Osteocyte (in vitro differentiated cells): ENCODE measurements at regions not wholly inside any gene's neighbourhood (a gene's known extent, or its start where the extent isn't known, plus 50 kb on each side); places are given as distances from the start of the nearest gene placed in this dataset.

Experiments
- DNase-seq: peaks from one replicate; pipeline ENCODE4 v3.0.0; 2021; ENCODE audit warnings: mixed read lengths; ENCODE audit not compliant: unreplicated experiment; ENCODE audit errors: extremely low spot score
- H3K27ac Mint-ChIP-seq: one replicate; pipeline ENCODE4 v1.8.0; 2021; ENCODE audit warnings: mild to moderate bottlenecking, mixed read lengths; ENCODE audit not compliant: unreplicated experiment
- H3K27me3 Mint-ChIP-seq: one replicate; pipeline ENCODE4 v1.8.0; 2021; ENCODE audit warnings: mixed read lengths; ENCODE audit not compliant: unreplicated experiment
- H3K36me3 Mint-ChIP-seq: one replicate; pipeline ENCODE4 v1.8.0; 2021; ENCODE audit warnings: mixed read lengths; ENCODE audit not compliant: unreplicated experiment
- H3K4me1 Mint-ChIP-seq: one replicate; pipeline ENCODE4 v1.8.0; 2021; ENCODE audit warnings: mixed read lengths; ENCODE audit not compliant: unreplicated experiment
- H3K4me3 Mint-ChIP-seq: one replicate; pipeline ENCODE4 v1.8.0; 2021; ENCODE audit warnings: mild to moderate bottlenecking, moderate library complexity, mixed read lengths; ENCODE audit not compliant: unreplicated experiment
- H3K9me3 Mint-ChIP-seq: one replicate; pipeline ENCODE4 v1.8.0; 2021; ENCODE audit warnings: mixed read lengths; ENCODE audit not compliant: unreplicated experiment
- CTCF ChIP-seq: fragments of 200-600 bp; sonication (generic); IDR thresholded peaks from 2 replicates; pipeline ENCODE4 v1.5.0; 2021; ENCODE audit warnings: antibody characterized with exemption, mild to moderate bottlenecking, moderate library complexity

GRCh38 chr20:19074356-19074755, 138.1 kb upstream of the SLC24A3 start:
- Mint-ChIP-seq H3K36me3 (no peaks in the 10 kb centered on the region), H3K4me1 (no peaks in the 10 kb centered on the region), H3K4me3 (no peak overlapping the region), H3K9me3 (peaks cover 5% of the 10 kb centered on the region), H3K27me3 (no peaks in the 10 kb centered on the region), H3K27ac (no peak overlapping the region)
- DNase-seq, result peak; percentile 27
- TF ChIP-seq CTCF, result no peak

GRCh38 chr20:19074828-19075516, 137.5 kb upstream of the SLC24A3 start:
- no peak for TF ChIP-seq CTCF
- Mint-ChIP-seq H3K27me3 (no peaks in the 10 kb centered on the region), H3K36me3 (no peaks in the 10 kb centered on the region), H3K27ac (no peak overlapping the region), H3K9me3 (peaks cover 5% of the 10 kb centered on the region), H3K4me3 (no peak overlapping the region), H3K4me1 (no peaks in the 10 kb centered on the region)
- peak; percentile 75 for DNase-seq

- peak; percentile 74 for DNase-seq
- Mint-ChIP-seq H3K9me3 (peaks cover 17% of the 10 kb centered on the region), H3K4me1 (no peaks in the 10 kb centered on the region), H3K4me3 (no peak overlapping the region), H3K27ac (no peak overlapping the region), H3K27me3 (no peaks in the 10 kb centered on the region), H3K36me3 (no peaks in the 10 kb centered on the region)
- TF ChIP-seq CTCF, result no peak
These were observed 134.8 kb upstream of the SLC24A3 start for GRCh38 chr20:19077370-19078220.

GRCh38 chr20:19078448-19079373, 133.7 kb upstream of the SLC24A3 start:
- no peaks in the 10 kb centered on the region for H3K27me3 Mint-ChIP-seq
- DNase-seq, result peak; percentile 54
- H3K27ac Mint-ChIP-seq, result no peak overlapping the region
- no peaks in the 10 kb centered on the region for H3K36me3 Mint-ChIP-seq
- peaks cover 17% of the 10 kb centered on the region for H3K9me3 Mint-ChIP-seq
- no peak overlapping the region for H3K4me3 Mint-ChIP-seq
- H3K4me1 Mint-ChIP-seq, result no peaks in the 10 kb centered on the region
- no peak for TF ChIP-seq CTCF
